NB4 (cell line): ENCODE measurements at regions not wholly inside any gene's neighbourhood (a gene's known extent, or its start where the extent isn't known, plus 50 kb on each side); places are given as distances from the start of the nearest gene placed in this dataset.

Experiments used
- CTCF ChIP-seq: IDR thresholded peaks from one replicate; pipeline ENCODE4 v1.5.1; 2012; ENCODE audit warnings: low read depth, low read length
- MYC ChIP-seq: IDR thresholded peaks from 2 replicates; pipeline ENCODE4 v1.6.1; 2011; ENCODE audit warnings: low read depth, low read length
- POLR2A ChIP-seq: IDR thresholded peaks from 2 replicates; pipeline ENCODE4 v1.6.1; 2011; ENCODE audit warnings: mild to moderate bottlenecking; ENCODE audit not compliant: insufficient read length; ENCODE audit errors: extremely low read depth
- TF ChIP-seq, protein P1 (sequence below): IDR thresholded peaks from 2 replicates; pipeline ENCODE4 v1.6.1; 2011; ENCODE audit warnings: low read depth, low read length

GRCh38 chr18:8959551-8960135 lies 142.9 kb upstream of the NDUFV2 start:
- no peak for TF ChIP-seq CTCF
- TF ChIP-seq POLR2A, result no peak
- TF ChIP-seq, protein P1, sequence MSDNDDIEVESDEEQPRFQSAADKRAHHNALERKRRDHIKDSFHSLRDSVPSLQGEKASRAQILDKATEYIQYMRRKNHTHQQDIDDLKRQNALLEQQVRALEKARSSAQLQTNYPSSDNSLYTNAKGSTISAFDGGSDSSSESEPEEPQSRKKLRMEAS, result no peak
- TF ChIP-seq MYC, result no peak
